ENCODE measurements at regions not wholly inside any gene's neighbourhood (a gene's known extent, or its start where the extent isn't known, plus 50 kb on each side); places are given as distances from the start of the nearest gene placed in this dataset.

DNA sequence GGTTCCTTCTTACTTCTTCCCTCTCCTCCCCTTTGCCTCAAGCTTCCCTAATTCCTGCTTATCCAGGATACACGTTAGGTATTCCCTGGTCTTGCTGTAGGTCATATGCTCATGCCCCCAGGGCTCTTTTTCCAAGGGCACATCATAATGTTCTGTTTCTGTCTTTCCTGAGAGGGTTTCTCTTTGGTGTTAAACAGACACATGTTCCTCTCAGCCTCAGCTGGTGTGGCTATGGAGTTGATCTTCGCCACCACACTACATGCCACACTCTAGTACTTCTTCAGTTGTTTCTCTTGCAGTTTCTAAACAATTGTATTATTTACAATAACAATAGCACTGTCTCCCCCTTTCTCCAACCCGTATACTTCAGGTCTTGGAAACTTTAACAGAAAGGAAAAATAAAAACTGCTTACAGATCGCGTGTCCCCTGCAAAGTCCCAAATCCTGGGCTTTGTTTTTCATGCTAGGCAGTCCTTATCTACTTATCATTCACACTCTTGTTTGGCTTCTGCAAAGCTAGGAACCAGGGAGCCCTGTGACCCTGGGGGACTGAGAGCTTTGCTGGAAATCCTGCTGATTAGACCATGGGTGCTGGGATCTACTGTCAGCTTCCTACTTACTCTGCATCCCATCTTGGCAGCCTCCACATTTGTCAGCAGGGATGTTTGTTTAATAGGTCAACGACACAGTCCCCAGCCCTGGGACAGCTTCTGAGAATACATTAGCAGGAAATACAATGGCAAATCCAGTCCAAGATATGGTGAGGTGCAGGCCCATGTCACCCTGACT is 193.9 kb upstream of the BMPER start:
- H3K79me2 ChIP-seq (ENCODE audit: insufficient read depth, low read length) = no peaks in the 10 kb centered on the region
- Mint-ChIP-seq H3K4me3 (ENCODE audit: unreplicated experiment) (no peak overlapping the region), H3K27ac (ENCODE audit: unreplicated experiment) (no peak overlapping the region), H3K36me3 (ENCODE audit: low read depth, unreplicated experiment) (no peaks in the 10 kb centered on the region), H3K4me1 (ENCODE audit: low read depth, unreplicated experiment) (peaks cover 12% of the 10 kb centered on the region), H3K27me3 (ENCODE audit: low read depth, unreplicated experiment) (peaks cover 7% of the 10 kb centered on the region), H3K9me3 (ENCODE audit: unreplicated experiment) (no peaks in the 10 kb centered on the region)
- no peaks in the 10 kb centered on the region for H3K27me3 ChIP-seq (ENCODE audit: insufficient read depth, low read length)
- H4K20me1 ChIP-seq (ENCODE audit: insufficient read depth, low read length) = no peaks in the 10 kb centered on the region
- FAIRE-seq (no peak), DNase-seq (ENCODE audit: low read depth) (no peak)
- H3K36me3 ChIP-seq (ENCODE audit: insufficient read depth, low read length) = no peaks in the 10 kb centered on the region
- H2AFZ ChIP-seq (ENCODE audit: low read depth, low read length) = no peak overlapping the region
- H3K4me3 ChIP-seq (ENCODE audit: insufficient read depth, low read depth, low read length) = no peak overlapping the region
- H3K9ac ChIP-seq (ENCODE audit: low read length) = no peak overlapping the region
- no peaks in the 10 kb centered on the region for H3K9me3 ChIP-seq (ENCODE audit: insufficient read depth, low read depth, low read length)
- no peak overlapping the region for H3K4me2 ChIP-seq (ENCODE audit: low read length)
- TF ChIP-seq EZH2 (IDR thresholded peaks at IDR 0.05; ENCODE audit: insufficient read depth, low read length) (no peak), CTCF (IDR thresholded peaks at IDR 0.05; ENCODE audit: insufficient read depth, low read depth, low read length) (no peak)
- H3K27ac ChIP-seq (ENCODE audit: low read depth, low read length) = no peak overlapping the region
- H3K4me1 ChIP-seq (ENCODE audit: insufficient read depth, low read length) = no peaks in the 10 kb centered on the region

- no peak overlapping the region for H3K4me2 ChIP-seq (ENCODE audit: low read length)
- H3K79me2 ChIP-seq (ENCODE audit: insufficient read depth, low read length) = no peaks in the 10 kb centered on the region
- H3K27me3 ChIP-seq (ENCODE audit: insufficient read depth, low read length) = no peaks in the 10 kb centered on the region
- no peaks in the 10 kb centered on the region for H3K4me1 ChIP-seq (ENCODE audit: insufficient read depth, low read length)
- Mint-ChIP-seq H3K4me1 (ENCODE audit: low read depth, unreplicated experiment) (peaks cover 12% of the 10 kb centered on the region), H3K4me3 (ENCODE audit: unreplicated experiment) (no peak overlapping the region), H3K27me3 (ENCODE audit: low read depth, unreplicated experiment) (peaks cover 7% of the 10 kb centered on the region), H3K9me3 (ENCODE audit: unreplicated experiment) (no peaks in the 10 kb centered on the region), H3K36me3 (ENCODE audit: low read depth, unreplicated experiment) (no peaks in the 10 kb centered on the region), H3K27ac (ENCODE audit: unreplicated experiment) (no peak overlapping the region)
- H3K4me3 ChIP-seq (ENCODE audit: insufficient read depth, low read depth, low read length) = no peak overlapping the region
- DNase-seq (ENCODE audit: low read depth) (no peak), FAIRE-seq (no peak)
- TF ChIP-seq CTCF (IDR thresholded peaks at IDR 0.05; ENCODE audit: insufficient read depth, low read depth, low read length) (no peak), EZH2 (IDR thresholded peaks at IDR 0.05; ENCODE audit: insufficient read depth, low read length) (no peak)
- H3K27ac ChIP-seq (ENCODE audit: low read depth, low read length) = no peak overlapping the region
- no peaks in the 10 kb centered on the region for H3K36me3 ChIP-seq (ENCODE audit: insufficient read depth, low read length)
- no peak overlapping the region for H2AFZ ChIP-seq (ENCODE audit: low read depth, low read length)
- H3K9me3 ChIP-seq (ENCODE audit: insufficient read depth, low read depth, low read length) = no peaks in the 10 kb centered on the region
- no peak overlapping the region for H3K9ac ChIP-seq (ENCODE audit: low read length)
- no peaks in the 10 kb centered on the region for H4K20me1 ChIP-seq (ENCODE audit: insufficient read depth, low read length)
Measured at GRCh38 chr7:33712020-33712414, 193.3 kb upstream of the BMPER start.

- H3K36me3 Mint-ChIP-seq (ENCODE audit: low read depth, unreplicated experiment) = no peaks in the 10 kb centered on the region
Measured at GRCh38 chr7:33714208-33714607, 191.1 kb upstream of the BMPER start.

More at GRCh38 chr7:33714208-33714607, 191.1 kb upstream of the BMPER start:
- no peak for FAIRE-seq
- H3K9me3 Mint-ChIP-seq (ENCODE audit: unreplicated experiment) = no peaks in the 10 kb centered on the region
- Histone ChIP-seq H3K4me1 (ENCODE audit: insufficient read depth, low read length) (no peaks in the 10 kb centered on the region), H3K79me2 (ENCODE audit: insufficient read depth, low read length) (no peaks in the 10 kb centered on the region), H2AFZ (ENCODE audit: low read depth, low read length) (no peak overlapping the region), H3K27ac (ENCODE audit: low read depth, low read length) (no peak overlapping the region), H3K4me2 (ENCODE audit: low read length) (no peak overlapping the region), H3K9me3 (ENCODE audit: insufficient read depth, low read depth, low read length) (no peaks in the 10 kb centered on the region), H3K4me3 (ENCODE audit: insufficient read depth, low read depth, low read length) (no peak overlapping the region), H3K9ac (ENCODE audit: low read length) (no peak overlapping the region), H3K27me3 (ENCODE audit: insufficient read depth, low read length) (no peaks in the 10 kb centered on the region), H4K20me1 (ENCODE audit: insufficient read depth, low read length) (no peaks in the 10 kb centered on the region), H3K36me3 (ENCODE audit: insufficient read depth, low read length) (no peaks in the 10 kb centered on the region)
- no peak for DNase-seq (ENCODE audit: low read depth)
- peaks cover 7% of the 10 kb centered on the region for H3K27me3 Mint-ChIP-seq (ENCODE audit: low read depth, unreplicated experiment)
- peaks cover 7% of the 10 kb centered on the region for H3K4me1 Mint-ChIP-seq (ENCODE audit: low read depth, unreplicated experiment)
- H3K27ac Mint-ChIP-seq (ENCODE audit: unreplicated experiment) = no peak overlapping the region
- no peak for TF ChIP-seq CTCF (IDR thresholded peaks at IDR 0.05; ENCODE audit: insufficient read depth, low read depth, low read length)
- no peak for TF ChIP-seq EZH2 (IDR thresholded peaks at IDR 0.05; ENCODE audit: insufficient read depth, low read length)
- H3K4me3 Mint-ChIP-seq (ENCODE audit: unreplicated experiment) = no peak overlapping the region
